GM23338 (cell line): ENCODE measurements at regions not wholly inside any gene's neighbourhood (a gene's known extent, or its start where the extent isn't known, plus 50 kb on each side); places are given as distances from the start of the nearest gene placed in this dataset.

Experiments
- ATAC-seq: fragments of 200-7000 bp; cut with Tn5 transposase; 3 replicates; pipeline ENCODE4 v1.9.1; 2020
- DNase-seq: peaks from one replicate; pipeline ENCODE4 v3.0.0-alpha.2; 2015; ENCODE audit warnings: low spot score
- H2AFZ ChIP-seq: fragments of 200-600 bp; sonication (generic); 2 replicates; pipeline ENCODE4 v1.8.0; 2016; ENCODE audit warnings: antibody characterized with exemption, mild to moderate bottlenecking, moderate library complexity
- H3F3A ChIP-seq: fragments of 200-600 bp; sonication (generic); replicated peaks from 2 replicates; pipeline ENCODE4 v1.8.0; 2017; ENCODE audit warnings: antibody characterized with exemption, mixed run types, low read depth
- H3K27ac ChIP-seq: fragments of 200-600 bp; sonication (generic); 2 replicates; pipeline ENCODE4 v1.6.1; 2016; ENCODE audit warnings: low read depth
- H3K27me3 ChIP-seq: fragments of 200-600 bp; sonication (generic); 2 replicates; pipeline ENCODE4 v1.8.0; 2016; ENCODE audit warnings: mild to moderate bottlenecking, mixed run types, moderate library complexity; ENCODE audit not compliant: insufficient read depth
- H3K36me3 ChIP-seq: fragments of 200-600 bp; sonication (generic); 2 replicates; pipeline ENCODE4 v1.8.0; 2016; ENCODE audit warnings: mild to moderate bottlenecking; ENCODE audit not compliant: insufficient read depth
- H3K4me1 ChIP-seq: fragments of 200-600 bp; sonication (generic); 2 replicates; pipeline ENCODE4 v1.8.0; 2016; ENCODE audit warnings: mild to moderate bottlenecking, moderate library complexity; ENCODE audit not compliant: insufficient read depth
- H3K4me2 ChIP-seq: fragments of 200-600 bp; sonication (generic); 2 replicates; pipeline ENCODE4 v1.7.1; 2017; ENCODE audit warnings: mixed run types
- H3K4me3 ChIP-seq: fragments of 200-600 bp; sonication (generic); 2 replicates; pipeline ENCODE4 v1.6.1; 2016; ENCODE audit warnings: mixed run types
- H3K79me2 ChIP-seq: fragments of 200-600 bp; sonication (generic); replicated peaks from 2 replicates; pipeline ENCODE4 v1.8.0; 2017; ENCODE audit warnings: mild to moderate bottlenecking; ENCODE audit not compliant: insufficient read depth
- H3K9me2 ChIP-seq: fragments of 200-600 bp; sonication (generic); 2 replicates; pipeline ENCODE4 v1.8.0; 2017; ENCODE audit not compliant: insufficient read depth
- H4K20me1 ChIP-seq: fragments of 200-600 bp; sonication (generic); replicated peaks from 2 replicates; pipeline ENCODE4 v1.8.0; 2017; ENCODE audit warnings: mild to moderate bottlenecking; ENCODE audit not compliant: insufficient read depth
- H3K27ac Mint-ChIP-seq: 2 replicates; pipeline ENCODE4 v1.8.0; 2020; ENCODE audit warnings: inconsistent platforms, mild to moderate bottlenecking, moderate library complexity, mixed read lengths
- H3K27me3 Mint-ChIP-seq: 3 replicates; pipeline ENCODE4 v1.8.0; 2022; ENCODE audit warnings: low read depth, mild to moderate bottlenecking, moderate library complexity, mixed read lengths, inconsistent platforms; ENCODE audit not compliant: insufficient read depth, poor library complexity
- H3K36me3 Mint-ChIP-seq: 3 replicates; pipeline ENCODE4 v1.8.0; 2021; ENCODE audit warnings: low read depth, mild to moderate bottlenecking, inconsistent platforms, moderate library complexity, mixed read lengths
- H3K4me1 Mint-ChIP-seq: 3 replicates; pipeline ENCODE4 v1.8.0; 2020; ENCODE audit warnings: mild to moderate bottlenecking, inconsistent platforms, mixed read lengths
- H3K4me3 Mint-ChIP-seq: 3 replicates; pipeline ENCODE4 v1.8.0; 2021; ENCODE audit warnings: moderate library complexity, mild to moderate bottlenecking, inconsistent platforms, mixed read lengths
- H3K9me3 Mint-ChIP-seq: 3 replicates; pipeline ENCODE4 v1.8.0; 2020; ENCODE audit warnings: moderate library complexity, mild to moderate bottlenecking, inconsistent platforms, mixed read lengths
- CREB1 ChIP-seq: fragments of 250-450 bp; sonication (Bioruptor Pico); IDR thresholded peaks from 2 replicates; pipeline ENCODE4 v1.5.0; 2020; ENCODE audit warnings: low read depth, mild to moderate bottlenecking, moderate library complexity
- CTCF ChIP-seq, 2 experiments: fragments of 200-600 bp in 1 of 2; sonication (generic) in 1 of 2; conservative IDR thresholded peaks; 2 replicates each; pipeline versions ENCODE4 v1.5.1 to v1.6.1; 2016 to 2017; ENCODE audit warnings: antibody characterized with exemption in 2 of 2, low read depth in 2 of 2, mild to moderate bottlenecking in 2 of 2, moderate library complexity in 1 of 2
- ETS1 ChIP-seq: IDR thresholded peaks from 2 replicates; pipeline ENCODE4 v1.6.1; 2016; ENCODE audit warnings: antibody characterized with exemption
- EZH2 ChIP-seq: fragments of 200-600 bp; sonication (generic); IDR thresholded peaks from one replicate; pipeline ENCODE4 v1.8.0; 2017; ENCODE audit warnings: antibody characterized with exemption, mild to moderate bottlenecking, low read depth; ENCODE audit not compliant: unreplicated experiment
- EZH2phosphoT487 ChIP-seq: fragments of 200-600 bp; sonication (generic); IDR thresholded peaks from one replicate; pipeline ENCODE4 v1.8.1; 2018; ENCODE audit warnings: antibody characterized with exemption; ENCODE audit not compliant: unreplicated experiment
- JUNB ChIP-seq: IDR thresholded peaks from one replicate; pipeline ENCODE4 v1.6.1; 2016; ENCODE audit warnings: antibody characterized with exemption; ENCODE audit not compliant: unreplicated experiment
- NANOG ChIP-seq: IDR thresholded peaks from 2 replicates; pipeline ENCODE4 v1.6.1; 2016; ENCODE audit warnings: antibody characterized with exemption, borderline replicate concordance
- POLR2AphosphoS5 ChIP-seq: IDR thresholded peaks from 2 replicates; pipeline ENCODE4 v1.6.1; 2016; ENCODE audit warnings: antibody characterized with exemption, low read depth
- REST ChIP-seq: IDR thresholded peaks from one replicate; pipeline ENCODE4 v1.6.1; 2018; ENCODE audit warnings: antibody characterized with exemption; ENCODE audit not compliant: unreplicated experiment
- STAT1 ChIP-seq: IDR thresholded peaks from one replicate; pipeline ENCODE4 v1.6.1; 2016; ENCODE audit warnings: antibody characterized with exemption; ENCODE audit not compliant: unreplicated experiment
- ZNF114 ChIP-seq: fragments of 250-450 bp; sonication (Bioruptor Pico); IDR thresholded peaks from 2 replicates; pipeline ENCODE4 v1.5.0; 2020; ENCODE audit warnings: mild to moderate bottlenecking, moderate library complexity
- ZNF331 ChIP-seq: fragments of 250-450 bp; sonication (Bioruptor Pico); IDR thresholded peaks from 2 replicates; pipeline ENCODE4 v1.5.0; 2020; ENCODE audit warnings: low read depth, mild to moderate bottlenecking, moderate library complexity
- ZNF462 ChIP-seq: fragments of 250-450 bp; sonication (Bioruptor Pico); IDR thresholded peaks from 2 replicates; pipeline ENCODE4 v1.5.0; 2020; ENCODE audit warnings: mild to moderate bottlenecking, moderate library complexity

- no peak overlapping the region for H3K4me3 ChIP-seq
- no peaks in the 10 kb centered on the region for H3K9me3 Mint-ChIP-seq
- H3K27me3 Mint-ChIP-seq = peaks cover 3% of the 10 kb centered on the region
- H3K4me1 ChIP-seq = peaks cover 11% of the 10 kb centered on the region
- no peak for DNase-seq
- H3K36me3 Mint-ChIP-seq = no peaks in the 10 kb centered on the region
- H3K9me2 ChIP-seq = no peaks in the 10 kb centered on the region
- ATAC-seq = peak; percentile 31; the same call in 1 of the 3 replicates
- H3K27me3 ChIP-seq = no peaks in the 10 kb centered on the region
- no peaks in the 10 kb centered on the region for H3K36me3 ChIP-seq
- no peak for TF ChIP-seq NANOG
- no peak for TF ChIP-seq ZNF331 (CRISPR knock-in tag)
- TF ChIP-seq EZH2 = no peak
- TF ChIP-seq CTCF (conservative IDR thresholded peaks at IDR 0.05; ENCODE audit: low read depth in 2 of 2) = no peak
- TF ChIP-seq ZNF114 (CRISPR knock-in tag) = no peak
- TF ChIP-seq ETS1 = no peak
- TF ChIP-seq JUNB = no peak
- no peak for TF ChIP-seq ZNF462 (CRISPR knock-in tag)
- no peak for TF ChIP-seq CREB1 (CRISPR knock-in tag)
- no peak for TF ChIP-seq STAT1
- TF ChIP-seq EZH2phosphoT487 = no peak
- TF ChIP-seq REST = no peak
- no peak for TF ChIP-seq POLR2AphosphoS5
- no peak overlapping the region for H3K4me3 Mint-ChIP-seq
- H4K20me1 ChIP-seq = no peaks in the 10 kb centered on the region
- H3K27ac ChIP-seq = no peak overlapping the region
- H3K27ac Mint-ChIP-seq = no peak overlapping the region
- H3K4me2 ChIP-seq = no peak overlapping the region
- no peaks in the 10 kb centered on the region for H3F3A ChIP-seq
- H3K4me1 Mint-ChIP-seq = peaks cover 9% of the 10 kb centered on the region
- H3K79me2 ChIP-seq = no peaks in the 10 kb centered on the region
- H2AFZ ChIP-seq = 0 out of 2 replicates have a peak overlapping the region, but pooled peaks have one; percentile 70
Observed at GRCh38 chr15:29873264-29873663, 51.0 kb upstream of the TJP1 start.
